ENCODE measurements at regions not wholly inside any gene's neighbourhood (a gene's known extent, or its start where the extent isn't known, plus 50 kb on each side); places are given as distances from the start of the nearest gene placed in this dataset.

DNA sequence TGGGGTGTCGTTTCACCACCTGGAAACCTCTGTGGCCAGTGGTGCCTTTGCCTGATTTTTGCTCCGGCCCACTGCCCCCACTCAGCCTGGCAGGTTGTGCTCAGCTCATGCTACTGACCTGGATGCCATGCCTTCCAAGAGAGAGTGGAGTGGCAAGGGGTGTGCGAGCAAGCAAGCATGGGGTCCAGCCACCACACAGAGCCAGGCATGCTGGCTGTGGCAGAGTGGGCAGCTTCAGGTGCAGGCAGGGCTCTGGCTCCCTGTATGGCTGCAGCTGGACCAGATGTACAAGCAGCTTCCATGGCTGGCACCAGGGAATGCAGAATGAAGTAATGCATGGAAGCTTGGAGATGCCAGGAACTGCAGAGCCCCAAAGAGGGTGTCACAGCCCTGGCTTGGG, 620.5 kb upstream of the SETBP1 start:
- TF ChIP-seq, protein P1, sequence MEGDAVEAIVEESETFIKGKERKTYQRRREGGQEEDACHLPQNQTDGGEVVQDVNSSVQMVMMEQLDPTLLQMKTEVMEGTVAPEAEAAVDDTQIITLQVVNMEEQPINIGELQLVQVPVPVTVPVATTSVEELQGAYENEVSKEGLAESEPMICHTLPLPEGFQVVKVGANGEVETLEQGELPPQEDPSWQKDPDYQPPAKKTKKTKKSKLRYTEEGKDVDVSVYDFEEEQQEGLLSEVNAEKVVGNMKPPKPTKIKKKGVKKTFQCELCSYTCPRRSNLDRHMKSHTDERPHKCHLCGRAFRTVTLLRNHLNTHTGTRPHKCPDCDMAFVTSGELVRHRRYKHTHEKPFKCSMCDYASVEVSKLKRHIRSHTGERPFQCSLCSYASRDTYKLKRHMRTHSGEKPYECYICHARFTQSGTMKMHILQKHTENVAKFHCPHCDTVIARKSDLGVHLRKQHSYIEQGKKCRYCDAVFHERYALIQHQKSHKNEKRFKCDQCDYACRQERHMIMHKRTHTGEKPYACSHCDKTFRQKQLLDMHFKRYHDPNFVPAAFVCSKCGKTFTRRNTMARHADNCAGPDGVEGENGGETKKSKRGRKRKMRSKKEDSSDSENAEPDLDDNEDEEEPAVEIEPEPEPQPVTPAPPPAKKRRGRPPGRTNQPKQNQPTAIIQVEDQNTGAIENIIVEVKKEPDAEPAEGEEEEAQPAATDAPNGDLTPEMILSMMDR (IDR thresholded peaks at IDR 0.05 in 4 of 5, conservative IDR thresholded peaks at IDR 0.05 in 1 of 5), result no peak
- no peak for TF ChIP-seq POLR2A (IDR thresholded peaks at IDR 0.05)
